ENCODE measurements at regions not wholly inside any gene's neighbourhood (a gene's known extent, or its start where the extent isn't known, plus 50 kb on each side); places are given as distances from the start of the nearest gene placed in this dataset.
A peak's percentile ranks its signal among the peaks of the same experiment; 100 is the strongest.

DNA sequence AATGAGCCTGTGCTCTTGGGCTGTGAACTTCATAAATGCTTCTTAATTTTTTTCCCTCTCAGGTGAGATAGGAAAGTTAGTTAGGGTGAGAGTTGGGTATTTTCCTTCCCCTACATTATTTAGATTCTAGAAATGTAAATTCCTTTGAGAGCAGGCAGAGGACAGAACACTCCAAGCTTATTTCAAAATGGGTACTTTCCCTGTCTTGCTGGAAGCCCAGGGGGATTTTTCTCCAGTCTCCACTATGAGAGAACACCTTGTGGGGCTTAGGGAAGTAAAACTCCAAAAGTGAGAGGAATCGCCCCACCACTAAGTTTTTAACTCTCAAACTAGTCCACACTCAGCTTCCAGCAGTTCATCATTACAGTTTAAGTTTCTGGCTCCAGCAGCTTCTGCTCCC, 253.2 kb upstream of the CTAGE1 start:
- ChIA-PET CTCF (interaction anchor here (1.4 kb wide), 1 partner anchor 12 kb away, joined by 3 read pairs; no protein-coding TSS in a partner anchor), POLR2A (no interaction called here)
- TF ChIP-seq, protein P1, sequence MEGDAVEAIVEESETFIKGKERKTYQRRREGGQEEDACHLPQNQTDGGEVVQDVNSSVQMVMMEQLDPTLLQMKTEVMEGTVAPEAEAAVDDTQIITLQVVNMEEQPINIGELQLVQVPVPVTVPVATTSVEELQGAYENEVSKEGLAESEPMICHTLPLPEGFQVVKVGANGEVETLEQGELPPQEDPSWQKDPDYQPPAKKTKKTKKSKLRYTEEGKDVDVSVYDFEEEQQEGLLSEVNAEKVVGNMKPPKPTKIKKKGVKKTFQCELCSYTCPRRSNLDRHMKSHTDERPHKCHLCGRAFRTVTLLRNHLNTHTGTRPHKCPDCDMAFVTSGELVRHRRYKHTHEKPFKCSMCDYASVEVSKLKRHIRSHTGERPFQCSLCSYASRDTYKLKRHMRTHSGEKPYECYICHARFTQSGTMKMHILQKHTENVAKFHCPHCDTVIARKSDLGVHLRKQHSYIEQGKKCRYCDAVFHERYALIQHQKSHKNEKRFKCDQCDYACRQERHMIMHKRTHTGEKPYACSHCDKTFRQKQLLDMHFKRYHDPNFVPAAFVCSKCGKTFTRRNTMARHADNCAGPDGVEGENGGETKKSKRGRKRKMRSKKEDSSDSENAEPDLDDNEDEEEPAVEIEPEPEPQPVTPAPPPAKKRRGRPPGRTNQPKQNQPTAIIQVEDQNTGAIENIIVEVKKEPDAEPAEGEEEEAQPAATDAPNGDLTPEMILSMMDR (IDR thresholded peaks at IDR 0.05; ENCODE audit: control extremely low read depth, extremely low read depth, low read depth, missing control alignments), result no peak
- DNase-seq (ENCODE audit: extremely low spot score), result peak; percentile 17

DNA sequence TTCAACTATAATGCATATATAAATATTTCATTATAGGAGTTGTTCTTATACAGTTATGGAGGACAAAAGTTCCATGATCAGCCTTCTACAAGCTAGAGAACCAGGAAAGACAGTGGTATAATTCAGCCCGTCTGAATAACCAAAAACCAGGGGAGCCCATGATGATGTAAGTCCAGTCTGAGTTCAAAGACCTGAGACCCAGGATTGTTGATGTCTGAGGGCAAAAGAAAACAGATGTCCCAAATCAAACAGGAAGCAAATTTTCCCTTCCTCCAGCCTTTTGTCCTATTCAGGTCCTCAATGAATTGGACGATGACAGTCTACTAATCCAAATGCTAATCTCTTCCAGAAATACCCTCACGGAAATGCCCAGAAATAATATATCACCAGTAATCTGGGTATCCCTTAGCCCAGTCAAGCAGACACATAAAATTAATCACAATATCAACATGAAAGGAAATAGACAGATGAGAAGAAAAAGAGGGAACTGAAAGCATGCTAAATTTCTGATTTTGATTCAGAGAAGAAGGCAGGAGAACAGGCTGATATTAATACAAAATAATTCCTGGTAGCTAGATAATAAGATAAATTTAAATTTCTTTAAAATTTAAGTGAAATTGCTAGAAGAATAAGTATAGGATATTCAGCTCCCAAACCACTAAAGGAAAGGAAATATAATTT, 255.6 kb upstream of the CTAGE1 start:
- ChIA-PET POLR2A (no interaction called here), CTCF (no interaction called here)
- DNase-seq (ENCODE audit: extremely low spot score), result no peak
- TF ChIP-seq, protein P1 (IDR thresholded peaks at IDR 0.05; ENCODE audit: control extremely low read depth, extremely low read depth, low read depth, missing control alignments), result no peak

DNA sequence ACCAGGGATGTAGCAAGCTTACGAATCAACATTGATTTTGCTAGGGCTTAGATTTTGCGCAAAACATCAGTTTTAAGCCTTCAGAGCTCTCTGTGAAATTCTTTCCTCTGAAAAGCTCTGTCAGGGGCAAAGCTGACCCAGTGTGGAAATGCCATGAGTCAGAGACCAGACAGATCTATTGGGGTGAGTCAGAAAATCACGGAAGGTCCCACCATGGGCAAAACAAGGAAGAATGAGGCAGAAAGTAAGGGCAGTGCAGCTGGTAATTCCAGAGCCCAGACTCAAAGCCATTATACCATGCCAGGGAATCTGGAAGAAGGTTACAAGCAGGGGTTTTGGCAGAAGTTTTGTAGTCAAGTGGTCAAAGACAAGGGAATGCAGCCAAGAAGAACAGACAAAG, 256.6 kb upstream of the CTAGE1 start:
- ChIA-PET POLR2A (no interaction called here), CTCF (interaction anchor here (0.8 to 1.6 kb wide), 2 partner anchors 21 to 30 kb away, joined by 3 to 5 read pairs; no protein-coding TSS in a partner anchor)
- no peak for DNase-seq (ENCODE audit: extremely low spot score)

DNA sequence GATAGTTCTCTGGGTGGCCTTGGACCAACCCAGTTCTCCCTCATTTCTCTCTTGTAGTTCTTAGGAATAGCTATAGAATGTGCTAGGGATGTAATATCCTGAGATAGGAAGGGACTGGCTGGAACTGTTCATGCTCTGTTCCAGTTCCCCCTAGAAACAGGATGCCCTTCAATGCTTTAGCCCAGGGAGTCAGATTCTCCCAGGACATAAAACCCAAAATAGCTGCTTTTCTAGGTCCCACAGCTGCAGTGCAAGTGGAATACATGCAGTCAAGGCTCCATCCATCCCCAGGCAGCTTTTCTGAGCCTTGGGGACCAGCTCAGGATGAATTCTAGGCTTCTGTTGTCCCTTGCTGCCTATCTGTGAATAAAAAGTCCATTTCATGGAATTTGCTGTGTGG, 257.3 kb upstream of the CTAGE1 start:
- POLR2A ChIA-PET, result no interaction called here
- DNase-seq (ENCODE audit: extremely low spot score), result no peak
- CTCF ChIA-PET, result interaction anchor here (1.6 kb wide), 1 partner anchor 29 kb away, joined by 5 read pairs; no protein-coding TSS in a partner anchor
- TF ChIP-seq, protein P1 (IDR thresholded peaks at IDR 0.05; ENCODE audit: control extremely low read depth, extremely low read depth, low read depth, missing control alignments), result no peak

More for the DNA sequence above, 256.6 kb upstream of the CTAGE1 start:
- TF ChIP-seq, protein P1 (IDR thresholded peaks at IDR 0.05; ENCODE audit: control extremely low read depth, extremely low read depth, low read depth, missing control alignments), result no peak

DNA sequence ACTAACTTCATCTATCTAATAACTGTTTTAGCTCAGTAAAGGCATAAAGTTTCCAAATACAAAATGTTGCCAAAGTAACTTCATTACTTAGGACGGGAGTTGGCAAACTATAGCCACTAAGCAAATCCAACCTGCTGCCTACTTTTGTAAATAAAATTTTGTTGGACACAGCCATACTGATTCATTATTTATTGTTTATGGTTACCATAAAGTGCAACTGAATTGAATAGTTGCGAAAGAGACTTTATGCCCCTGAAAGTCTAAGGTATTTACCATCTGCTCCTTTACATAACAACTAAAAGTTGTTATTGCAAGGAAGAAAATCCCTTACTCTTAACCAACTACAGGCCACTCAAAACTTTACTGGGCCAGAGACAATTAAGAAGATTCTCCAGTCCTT, 256.7 kb upstream of the RBBP8 start:
- POLR2A ChIA-PET, result no interaction called here
- no peak for DNase-seq (ENCODE audit: extremely low spot score)
- CTCF ChIA-PET, result no interaction called here
- TF ChIP-seq, protein P1 (IDR thresholded peaks at IDR 0.05; ENCODE audit: control extremely low read depth, extremely low read depth, low read depth, missing control alignments), result no peak

DNA sequence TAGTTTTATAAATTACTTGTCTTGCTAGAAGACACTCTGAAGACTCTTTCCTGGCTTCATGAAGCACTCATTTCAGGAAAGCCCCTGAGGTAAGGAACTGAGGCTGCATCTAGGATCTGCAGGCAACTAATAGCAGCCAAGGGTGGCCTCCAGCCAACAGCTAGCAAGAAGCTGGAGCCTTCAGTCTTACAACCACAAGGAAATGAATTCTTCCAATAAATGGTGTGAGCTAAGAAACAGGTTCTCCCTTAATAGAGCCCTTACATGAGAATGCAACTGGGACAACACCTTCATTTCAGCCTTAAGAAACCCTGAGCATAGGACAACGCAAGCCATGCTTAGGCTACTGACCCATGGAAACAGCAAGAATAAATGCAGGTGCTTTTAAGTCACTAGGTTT, 254.6 kb upstream of the RBBP8 start:
- TF ChIP-seq, protein P1 (IDR thresholded peaks at IDR 0.05; ENCODE audit: control extremely low read depth, extremely low read depth, low read depth, missing control alignments), result no peak
- no peak for DNase-seq (ENCODE audit: extremely low spot score)
- POLR2A ChIA-PET, result no interaction called here
- CTCF ChIA-PET, result interaction anchor here (1.3 kb wide), 1 partner anchor 26 kb away, joined by 3 read pairs; no protein-coding TSS in a partner anchor

All from GM10248 (cell line).